ENCODE measurements at regions not wholly inside any gene's neighbourhood (a gene's known extent, or its start where the extent isn't known, plus 50 kb on each side); places are given as distances from the start of the nearest gene placed in this dataset.

DNA sequence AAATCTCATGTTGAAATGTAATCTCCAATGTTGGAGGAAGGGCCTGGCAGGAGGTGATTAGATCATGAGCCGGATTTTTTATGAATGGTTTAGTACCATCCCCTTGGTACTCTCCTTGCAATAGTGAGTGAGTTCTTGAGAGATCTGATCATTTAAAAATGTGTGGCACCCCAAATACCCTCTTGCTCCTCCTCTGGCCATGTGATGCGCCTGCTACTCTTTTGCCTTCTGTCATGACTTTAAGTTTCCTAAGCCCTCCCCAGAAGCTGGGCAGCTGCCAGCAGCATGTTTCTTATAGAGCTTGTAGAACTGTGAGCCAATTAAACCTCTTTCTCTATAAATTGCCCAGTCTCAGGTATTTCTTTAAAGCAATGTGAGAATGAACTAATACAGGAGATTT is 72.6 kb upstream of the FIGN start:
- no peak for DNase-seq

DNA sequence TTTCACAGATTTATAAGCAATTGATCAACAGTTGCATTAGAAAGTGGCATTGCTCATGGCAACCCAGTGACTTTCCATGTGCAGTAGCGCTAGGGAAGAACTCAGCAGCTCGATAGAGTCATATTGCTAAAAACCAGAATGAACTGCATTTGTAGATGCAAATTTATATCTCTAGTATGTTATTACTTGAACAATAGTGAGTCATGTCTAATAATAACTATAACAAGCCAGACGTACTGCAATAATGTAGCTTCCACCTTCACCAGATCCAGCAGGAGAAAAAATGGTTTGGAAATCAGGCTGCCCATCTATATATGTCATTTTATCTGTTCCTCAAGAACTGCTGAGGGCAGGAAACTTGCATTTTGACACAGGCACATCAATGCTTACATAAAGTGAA is 66.5 kb upstream of the FIGN start:
- DNase-seq = no peak

- no peak for DNase-seq
Measured at GRCh38 chr2:163801486-163801885, 65.7 kb upstream of the FIGN start.

DNA sequence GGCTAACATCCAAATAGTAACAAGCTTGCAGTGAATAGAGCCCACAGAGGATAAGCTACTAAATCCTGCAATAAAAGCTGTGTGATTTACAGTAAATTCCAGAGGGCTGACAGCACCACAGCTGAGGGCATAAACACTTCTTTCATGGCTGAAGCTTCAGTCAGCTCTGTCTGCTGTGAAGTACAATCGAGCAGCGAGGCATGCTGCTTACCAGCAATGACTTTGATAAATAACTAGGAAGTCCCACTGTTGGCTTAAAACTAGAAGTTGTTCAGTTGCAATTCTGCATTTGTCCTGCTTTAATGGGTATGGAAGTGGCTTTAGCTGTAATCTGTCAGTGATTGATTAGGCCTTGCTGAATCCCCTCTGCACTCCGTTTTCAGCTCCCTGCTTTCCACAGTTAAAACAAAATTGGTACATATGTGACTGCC is 65.2 kb upstream of the FIGN start:
- no peak for DNase-seq

- no peak for DNase-seq
Measured at GRCh38 chr2:163799807-163800206, 64.0 kb upstream of the FIGN start.

DNA sequence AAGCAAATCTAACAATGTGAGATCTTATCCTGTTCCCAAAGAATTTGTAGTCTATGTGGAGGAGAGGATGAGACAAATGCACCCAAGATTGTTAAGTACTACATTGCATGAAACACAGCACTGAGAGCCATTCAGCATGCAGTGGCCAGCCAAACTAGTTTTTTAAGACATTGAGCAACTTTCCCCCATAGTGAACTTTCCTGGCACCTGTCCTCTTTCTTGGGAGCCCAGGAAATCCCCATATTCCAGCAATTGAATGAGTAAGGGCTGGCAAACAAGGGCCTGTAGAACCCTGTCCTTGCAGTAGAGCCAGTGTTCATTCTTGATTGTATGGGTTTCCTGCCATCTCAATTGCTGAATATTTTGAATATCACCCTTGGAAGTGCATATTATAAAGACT is 58.8 kb upstream of the FIGN start:
- DNase-seq = no peak
